HCT116 (cell line): ENCODE measurements at regions not wholly inside any gene's neighbourhood (a gene's known extent, or its start where the extent isn't known, plus 50 kb on each side); places are given as distances from the start of the nearest gene placed in this dataset.

Experiments
- EGR1 ChIP-seq: IDR thresholded peaks from 2 replicates; pipeline ENCODE4 v1.6.1; 2012; ENCODE audit warnings: low read depth
- POLR2A ChIP-seq: IDR thresholded peaks from 2 replicates; pipeline ENCODE4 v1.7.0; 2011; ENCODE audit warnings: borderline replicate concordance; ENCODE audit not compliant: insufficient read depth, insufficient read length; ENCODE audit errors: extremely low read depth
- POLR2AphosphoS5 ChIP-seq: IDR thresholded peaks from 2 replicates; pipeline ENCODE4 v1.6.1; 2011; ENCODE audit warnings: mild to moderate bottlenecking, low read depth, low read length, moderate library complexity
- REST ChIP-seq: IDR thresholded peaks from 2 replicates; pipeline ENCODE4 v1.6.1; 2012; ENCODE audit warnings: low read depth
- TF ChIP-seq, protein P1 (sequence below), 3 experiments: fragments of 200-600 bp in 1 of 3; sonication (generic) in 1 of 3; IDR thresholded peaks in 2 of 3; conservative IDR thresholded peaks in 1 of 3; 2 replicates each; pipeline ENCODE4 v1.5.1; 2012 to 2017; ENCODE audit warnings: low read depth in 2 of 3, low read length in 2 of 3, antibody characterized with exemption in 1 of 3, borderline replicate concordance in 1 of 3, control low read depth in 1 of 3, mild to moderate bottlenecking in 1 of 3, mixed read lengths in 1 of 3, mixed run types in 1 of 3, moderate library complexity in 1 of 3; ENCODE audit not compliant: insufficient read depth in 1 of 3

DNA sequence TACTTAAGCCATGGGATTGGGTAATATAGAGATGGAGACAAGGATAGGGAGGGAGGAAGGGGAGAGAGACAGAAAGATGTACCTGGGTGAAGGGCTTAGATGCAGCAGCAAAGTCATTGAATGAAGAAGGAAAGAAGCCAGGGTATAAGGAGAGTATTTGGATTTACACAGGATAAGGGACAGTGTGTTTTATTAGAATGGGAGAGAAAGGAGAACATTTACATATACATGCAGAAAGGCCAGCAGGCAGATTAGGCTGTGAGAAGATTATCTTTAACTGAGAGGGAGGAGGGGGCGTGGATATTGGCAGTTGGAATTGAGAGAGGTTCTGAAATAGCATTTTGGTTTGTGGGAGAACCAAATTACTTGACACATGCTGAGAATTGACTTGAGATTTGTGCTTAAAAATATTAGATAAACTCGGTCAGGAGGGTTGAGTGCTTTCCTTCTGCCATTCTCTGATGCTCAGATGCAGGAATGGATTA lies 161.5 kb upstream of the ZNF804B start:
- TF ChIP-seq, protein P1, sequence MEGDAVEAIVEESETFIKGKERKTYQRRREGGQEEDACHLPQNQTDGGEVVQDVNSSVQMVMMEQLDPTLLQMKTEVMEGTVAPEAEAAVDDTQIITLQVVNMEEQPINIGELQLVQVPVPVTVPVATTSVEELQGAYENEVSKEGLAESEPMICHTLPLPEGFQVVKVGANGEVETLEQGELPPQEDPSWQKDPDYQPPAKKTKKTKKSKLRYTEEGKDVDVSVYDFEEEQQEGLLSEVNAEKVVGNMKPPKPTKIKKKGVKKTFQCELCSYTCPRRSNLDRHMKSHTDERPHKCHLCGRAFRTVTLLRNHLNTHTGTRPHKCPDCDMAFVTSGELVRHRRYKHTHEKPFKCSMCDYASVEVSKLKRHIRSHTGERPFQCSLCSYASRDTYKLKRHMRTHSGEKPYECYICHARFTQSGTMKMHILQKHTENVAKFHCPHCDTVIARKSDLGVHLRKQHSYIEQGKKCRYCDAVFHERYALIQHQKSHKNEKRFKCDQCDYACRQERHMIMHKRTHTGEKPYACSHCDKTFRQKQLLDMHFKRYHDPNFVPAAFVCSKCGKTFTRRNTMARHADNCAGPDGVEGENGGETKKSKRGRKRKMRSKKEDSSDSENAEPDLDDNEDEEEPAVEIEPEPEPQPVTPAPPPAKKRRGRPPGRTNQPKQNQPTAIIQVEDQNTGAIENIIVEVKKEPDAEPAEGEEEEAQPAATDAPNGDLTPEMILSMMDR (IDR thresholded peaks at IDR 0.05 in 2 of 3, conservative IDR thresholded peaks at IDR 0.05 in 1 of 3; ENCODE audit: borderline replicate concordance in 1 of 3, insufficient read depth in 1 of 3, low read depth in 2 of 3, low read length in 2 of 3): no peak
- no peak for TF ChIP-seq POLR2AphosphoS5
- no peak for TF ChIP-seq POLR2A
- no peak for TF ChIP-seq REST
- TF ChIP-seq EGR1: no peak
